AG04450 (cell line): ENCODE measurements at regions not wholly inside any gene's neighbourhood (a gene's known extent, or its start where the extent isn't known, plus 50 kb on each side); places are given as distances from the start of the nearest gene placed in this dataset.
A peak's percentile ranks its signal among the peaks of the same experiment; 100 is the strongest.

ENCODE experiments used
- CTCF ChIA-PET: fragments of 300-600, 350-600 bp; formaldehyde crosslinking; extraction: SDS; loops from one replicate; lab custom pipeline; 2022; ENCODE audit warnings: antibody characterized with exemption, inconsistent platforms; lab: Charles Lee
- POLR2A ChIA-PET: fragments of 350-600 bp; formaldehyde crosslinking; extraction: SDS; loops from one replicate; lab custom pipeline; 2021; ENCODE audit warnings: antibody characterized with exemption, inconsistent platforms; lab: Yijun Ruan, JAX
- DNase-seq: peaks from one replicate; pipeline ENCODE4 v3.0.0-alpha.2; 2011; ENCODE audit warnings: low read depth, low spot score
- H3K27ac ChIP-seq: one replicate; pipeline ENCODE4 v1.5.1; 2012; ENCODE audit warnings: low read depth, low read length, control low read depth
- H3K27me3 ChIP-seq: one replicate; pipeline ENCODE4 v1.6.0; 2012; ENCODE audit warnings: low read length; ENCODE audit not compliant: control insufficient read depth, insufficient read depth
- H3K4me3 ChIP-seq: 2 replicates; pipeline ENCODE4 v1.5.1; 2011; ENCODE audit warnings: mild to moderate bottlenecking, low read depth, low read length, control low read depth
- H3K9me3 ChIP-seq: 2 replicates; pipeline ENCODE4 v1.5.1; 2012; ENCODE audit warnings: low read length; ENCODE audit not compliant: control insufficient read depth, insufficient read depth
- CTCF ChIP-seq: IDR thresholded peaks from 2 replicates; pipeline ENCODE4 v1.5.1; 2011; ENCODE audit warnings: low read depth, low read length, control low read depth, inconsistent platforms

GRCh38 chr2:37827911-37828511, 97.1 kb upstream of the RMDN2 start:
- Histone ChIP-seq H3K27ac (peak overlapping the region; percentile 77), H3K27me3 (no peaks in the 10 kb centered on the region), H3K4me3 (no peak overlapping the region), H3K9me3 (no peaks in the 10 kb centered on the region)
- POLR2A ChIA-PET = interaction anchor here (1.3 to 2.3 kb wide), 3 partner anchors 47 to 156 kb away, joined by 3 to 8 read pairs (median 6); no protein-coding TSS in a partner anchor
- no peak for TF ChIP-seq CTCF
- DNase-seq = peak; percentile 66
- CTCF ChIA-PET = interaction anchor here (0.6 to 3.7 kb wide), 7 partner anchors 20 to 433 kb away, joined by 3 to 15 read pairs (median 4); no protein-coding TSS in a partner anchor

GRCh38 chr2:37829202-37829601, 95.9 kb upstream of the RMDN2 start:
- no peak for TF ChIP-seq CTCF
- CTCF ChIA-PET = interaction anchor here (0.6 to 5.5 kb wide), 11 partner anchors 9 to 434 kb away, joined by 3 to 54 read pairs (median 4); no protein-coding TSS in a partner anchor
- POLR2A ChIA-PET = interaction anchor here (1.1 to 2.3 kb wide), 4 partner anchors 48 to 118 kb away, joined by 3 to 8 read pairs (median 5); no protein-coding TSS in a partner anchor
- peak; percentile 90 for DNase-seq
- Histone ChIP-seq H3K9me3 (no peaks in the 10 kb centered on the region), H3K27me3 (no peaks in the 10 kb centered on the region), H3K27ac (peak overlapping the region; percentile 96), H3K4me3 (no peak overlapping the region)

- Histone ChIP-seq H3K27ac (peak overlapping the region; percentile 96), H3K4me3 (no peak overlapping the region), H3K27me3 (no peaks in the 10 kb centered on the region), H3K9me3 (no peaks in the 10 kb centered on the region)
- no peak for TF ChIP-seq CTCF
- ChIA-PET POLR2A (interaction anchor here (1.1 to 2.3 kb wide), 4 partner anchors 49 to 118 kb away, joined by 3 to 8 read pairs (median 5); no protein-coding TSS in a partner anchor), CTCF (interaction anchor here (1.0 to 5.5 kb wide), 6 partner anchors 8 to 433 kb away, joined by 3 to 54 read pairs (median 6); no protein-coding TSS in a partner anchor)
- DNase-seq = no peak
Observed at GRCh38 chr2:37829616-37830395, 95.3 kb upstream of the RMDN2 start.

GRCh38 chr2:37830636-37831035, 94.5 kb upstream of the RMDN2 start:
- Histone ChIP-seq H3K27me3 (no peaks in the 10 kb centered on the region), H3K9me3 (no peaks in the 10 kb centered on the region), H3K4me3 (no peak overlapping the region), H3K27ac (no peak overlapping the region)
- DNase-seq = no peak
- no peak for TF ChIP-seq CTCF
- POLR2A ChIA-PET = no interaction called here
- CTCF ChIA-PET = interaction anchor here (1.5 to 5.5 kb wide), 4 partner anchors 46 to 434 kb away, joined by 3 to 54 read pairs (median 8); no protein-coding TSS in a partner anchor
